PC-3 (cell line): ENCODE measurements at regions not wholly inside any gene's neighbourhood (a gene's known extent, or its start where the extent isn't known, plus 50 kb on each side); places are given as distances from the start of the nearest gene placed in this dataset.

Source experiments
- ATAC-seq: fragments of 200-7000 bp; cut with Tn5 transposase; 2 replicates; pipeline ENCODE4 v1.9.1; 2020; ENCODE audit warnings: mild to moderate bottlenecking, moderate library complexity
- BruUV-seq: library from RNA; stranded (reverse); fragments of 400-500 nt; replicated peaks from 2 replicates; lab custom pipeline; 2021; lab: Mats Ljungman, UMichigan
- CTCF ChIA-PET: fragments of 300-600 bp; sonication (Branson Sonifier 250); formaldehyde crosslinking; loops from one replicate; lab custom pipeline; 2022; ENCODE audit warnings: antibody characterized with exemption; lab: Charles Lee
- POLR2A ChIA-PET: fragments of 300-600 bp; sonication (Branson Sonifier 250); formaldehyde crosslinking; loops from one replicate; lab custom pipeline; 2022; ENCODE audit warnings: antibody characterized with exemption; ENCODE audit not compliant: unreplicated experiment; lab: Charles Lee
- DNase-seq: peaks from one replicate; pipeline ENCODE4 v3.0.0-alpha.2; 2015
- H2AFZ ChIP-seq: fragments of 300-600 bp; sonication (generic); 2 replicates; pipeline ENCODE4 v1.6.0; 2016; ENCODE audit warnings: antibody characterized with exemption, low read length
- H3F3A ChIP-seq: fragments of 300-600 bp; sonication (generic); one replicate; pipeline ENCODE4 v1.6.0; 2017; ENCODE audit warnings: antibody characterized with exemption, low read length, control low read depth, mild to moderate bottlenecking; ENCODE audit not compliant: unreplicated experiment
- H3K27ac ChIP-seq: fragments of 300-600 bp; sonication (generic); 2 replicates; pipeline ENCODE4 v1.5.1; 2016; ENCODE audit warnings: mild to moderate bottlenecking, low read length
- H3K27me3 ChIP-seq: fragments of 300-600 bp; sonication (generic); 2 replicates; pipeline ENCODE4 v1.6.1; 2016; ENCODE audit warnings: low read length, mixed read lengths
- H3K36me3 ChIP-seq: fragments of 300-600 bp; sonication (generic); 2 replicates; pipeline ENCODE4 v1.6.1; 2016; ENCODE audit warnings: low read depth, mixed run types, low read length, mixed read lengths
- H3K4me1 ChIP-seq: fragments of 300-600 bp; sonication (generic); 2 replicates; pipeline ENCODE4 v1.5.1; 2016; ENCODE audit warnings: low read length; ENCODE audit not compliant: insufficient read depth
- H3K4me2 ChIP-seq: fragments of 300-600 bp; sonication (generic); 2 replicates; pipeline ENCODE4 v1.6.0; 2016; ENCODE audit warnings: low read length
- H3K4me3 ChIP-seq: fragments of 300-600 bp; sonication (generic); 2 replicates; pipeline ENCODE4 v1.5.1; 2016; ENCODE audit warnings: mild to moderate bottlenecking, low read length, mixed read lengths
- H3K79me2 ChIP-seq: fragments of 300-600 bp; sonication (generic); 2 replicates; pipeline ENCODE4 v1.6.1; 2017; ENCODE audit warnings: low read length, mixed read lengths
- H3K9ac ChIP-seq: fragments of 300-600 bp; sonication (generic); 2 replicates; pipeline ENCODE4 v1.6.0; 2016; ENCODE audit warnings: mild to moderate bottlenecking, low read length
- H3K9me2 ChIP-seq: fragments of 300-600 bp; sonication (generic); replicated peaks from 2 replicates; pipeline ENCODE4 v1.6.1; 2016; ENCODE audit warnings: mixed run types, low read length, mixed read lengths
- H3K9me3 ChIP-seq: fragments of 300-600 bp; sonication (generic); 2 replicates; pipeline ENCODE4 v1.6.1; 2016; ENCODE audit warnings: low read length, mixed read lengths
- H4K20me1 ChIP-seq: fragments of 300-600 bp; sonication (generic); 2 replicates; pipeline ENCODE4 v1.6.1; 2016; ENCODE audit warnings: low read length, mixed read lengths
- EZH2 ChIP-seq: fragments of 300-600 bp; sonication (generic); IDR thresholded peaks from one replicate; pipeline ENCODE4 v1.6.1; 2017; ENCODE audit warnings: antibody characterized with exemption, mild to moderate bottlenecking, low read length; ENCODE audit not compliant: unreplicated experiment
- EZH2phosphoT487 ChIP-seq: fragments of 300-600 bp; sonication (generic); IDR thresholded peaks from 2 replicates; pipeline ENCODE4 v1.6.1; 2018; ENCODE audit warnings: mild to moderate bottlenecking, antibody characterized with exemption, low read length, borderline replicate concordance
- intact Hi-C: fragments of 100-400 bp; cut with micrococcal nuclease; formaldehyde crosslinking; loops from 2 replicates; pipeline ENCODE4 v1.9.0; 2023
- TF ChIP-seq, protein P1 (sequence below): fragments of 300-600 bp; sonication (generic); conservative IDR thresholded peaks from 2 replicates; pipeline ENCODE4 v1.5.1; 2017; ENCODE audit warnings: antibody characterized with exemption, low read depth, mild to moderate bottlenecking, low read length

DNA sequence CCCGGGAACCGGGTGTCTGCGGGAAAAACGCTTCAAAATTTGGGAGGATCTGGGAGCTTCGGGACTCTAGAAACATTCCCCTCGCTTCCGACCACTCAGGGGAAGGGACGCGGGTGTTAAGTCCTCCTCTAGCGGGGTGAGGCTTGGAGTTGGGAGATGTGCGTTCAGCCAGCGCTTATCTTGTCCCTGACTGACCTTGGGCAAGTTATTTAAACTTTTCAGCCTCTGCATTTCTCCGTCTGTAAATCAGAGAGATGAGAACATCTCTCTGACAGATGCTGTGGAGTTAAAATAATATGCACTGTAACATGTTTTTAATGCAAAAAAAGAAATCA is 76.9 kb upstream of the ANO4 start:
- ChIA-PET CTCF (no interaction called here), POLR2A (no interaction called here)
- Histone ChIP-seq H4K20me1 (no peaks in the 10 kb centered on the region), H3K4me1 (no peaks in the 10 kb centered on the region), H3K36me3 (no peaks in the 10 kb centered on the region), H3K27me3 (peaks cover 35% of the 10 kb centered on the region), H2AFZ (no peak overlapping the region), H3K27ac (no peak overlapping the region), H3K4me2 (no peak overlapping the region), H3K79me2 (no peaks in the 10 kb centered on the region), H3K4me3 (no peak overlapping the region), H3K9ac (no peak overlapping the region), H3K9me3 (no peaks in the 10 kb centered on the region), H3F3A (no peaks in the 10 kb centered on the region), H3K9me2 (no peaks in the 10 kb centered on the region)
- TF ChIP-seq EZH2phosphoT487: no peak
- TF ChIP-seq, protein P1, sequence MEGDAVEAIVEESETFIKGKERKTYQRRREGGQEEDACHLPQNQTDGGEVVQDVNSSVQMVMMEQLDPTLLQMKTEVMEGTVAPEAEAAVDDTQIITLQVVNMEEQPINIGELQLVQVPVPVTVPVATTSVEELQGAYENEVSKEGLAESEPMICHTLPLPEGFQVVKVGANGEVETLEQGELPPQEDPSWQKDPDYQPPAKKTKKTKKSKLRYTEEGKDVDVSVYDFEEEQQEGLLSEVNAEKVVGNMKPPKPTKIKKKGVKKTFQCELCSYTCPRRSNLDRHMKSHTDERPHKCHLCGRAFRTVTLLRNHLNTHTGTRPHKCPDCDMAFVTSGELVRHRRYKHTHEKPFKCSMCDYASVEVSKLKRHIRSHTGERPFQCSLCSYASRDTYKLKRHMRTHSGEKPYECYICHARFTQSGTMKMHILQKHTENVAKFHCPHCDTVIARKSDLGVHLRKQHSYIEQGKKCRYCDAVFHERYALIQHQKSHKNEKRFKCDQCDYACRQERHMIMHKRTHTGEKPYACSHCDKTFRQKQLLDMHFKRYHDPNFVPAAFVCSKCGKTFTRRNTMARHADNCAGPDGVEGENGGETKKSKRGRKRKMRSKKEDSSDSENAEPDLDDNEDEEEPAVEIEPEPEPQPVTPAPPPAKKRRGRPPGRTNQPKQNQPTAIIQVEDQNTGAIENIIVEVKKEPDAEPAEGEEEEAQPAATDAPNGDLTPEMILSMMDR: no peak
- no peak for TF ChIP-seq EZH2
- no peak for DNase-seq
- intact Hi-C loops: no loop called here
- ATAC-seq: no peak
- BruUV-seq: no TSS peak

DNA sequence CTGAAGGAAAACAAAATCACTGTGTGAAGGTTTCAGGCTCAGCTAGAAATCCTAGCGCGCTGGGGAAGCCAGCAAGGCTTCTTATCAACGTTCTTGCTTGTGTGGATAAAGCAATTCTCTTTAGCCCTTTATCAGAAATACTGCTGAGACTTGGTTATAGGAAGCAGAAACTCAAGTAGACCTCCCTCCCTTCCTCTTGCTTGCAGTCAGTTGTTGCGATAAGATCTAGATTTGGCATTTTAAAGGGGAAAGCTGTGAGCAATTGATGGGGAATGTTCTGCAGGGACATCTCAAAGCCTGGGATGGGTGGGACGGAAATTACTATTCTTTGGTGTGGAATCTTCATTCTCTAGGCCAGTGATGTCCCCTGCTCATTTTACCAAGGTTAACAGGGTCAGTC is 76.4 kb upstream of the ANO4 start:
- Histone ChIP-seq H4K20me1 (no peaks in the 10 kb centered on the region), H2AFZ (no peak overlapping the region), H3K4me3 (no peak overlapping the region), H3K9me3 (no peaks in the 10 kb centered on the region), H3K4me1 (no peaks in the 10 kb centered on the region), H3K79me2 (no peaks in the 10 kb centered on the region), H3K9me2 (no peaks in the 10 kb centered on the region), H3K9ac (no peak overlapping the region), H3K4me2 (no peak overlapping the region), H3K27me3 (peaks cover 35% of the 10 kb centered on the region), H3K36me3 (no peaks in the 10 kb centered on the region), H3F3A (no peaks in the 10 kb centered on the region), H3K27ac (no peak overlapping the region)
- POLR2A ChIA-PET: no interaction called here
- ATAC-seq (no peak), DNase-seq (no peak)
- TF ChIP-seq, protein P1: no peak
- TF ChIP-seq EZH2phosphoT487 (no peak), EZH2 (no peak)
- intact Hi-C loops: no loop called here
- BruUV-seq: no TSS peak
- CTCF ChIA-PET: no interaction called here

DNA sequence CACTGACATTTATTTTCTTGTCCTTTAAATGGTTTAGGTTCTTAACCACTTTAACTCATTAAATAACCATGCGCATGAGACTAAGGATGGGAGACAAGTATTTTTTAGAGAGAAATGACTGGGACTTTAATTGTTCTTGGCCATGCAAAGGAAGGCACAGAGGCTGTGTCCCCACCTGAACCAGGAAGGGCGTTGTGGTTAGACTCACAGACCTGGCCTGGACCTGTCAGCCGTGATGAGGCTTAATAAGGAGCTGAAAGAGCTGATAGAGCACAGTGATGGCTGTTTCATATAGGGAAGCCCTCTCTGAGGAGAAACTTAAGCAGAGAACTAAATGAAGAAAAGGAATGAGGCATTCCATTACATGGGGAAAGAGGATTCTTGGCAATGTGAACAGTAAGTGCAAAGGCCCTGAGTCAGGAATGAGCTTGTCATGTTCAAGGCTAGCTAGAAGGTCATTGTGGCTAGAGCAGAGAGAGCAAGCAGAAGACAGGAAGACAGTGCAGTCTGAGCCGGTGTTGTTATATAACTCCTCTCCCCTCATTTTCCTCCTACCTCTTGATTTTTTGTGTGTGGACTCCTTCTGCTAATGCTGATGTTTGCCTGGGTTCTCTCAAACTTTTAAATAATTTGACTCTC is 74.4 kb upstream of the ANO4 start:
- no peaks in the 10 kb centered on the region for H3F3A ChIP-seq
- CTCF ChIA-PET: no interaction called here
- no peak overlapping the region for H3K27ac ChIP-seq
- no peak for DNase-seq
- H3K4me3 ChIP-seq: no peak overlapping the region
- no peak overlapping the region for H3K4me2 ChIP-seq
- H3K4me1 ChIP-seq: no peaks in the 10 kb centered on the region
- no peak for TF ChIP-seq EZH2phosphoT487
- TF ChIP-seq EZH2: no peak
- TF ChIP-seq, protein P1: no peak
- H4K20me1 ChIP-seq: no peaks in the 10 kb centered on the region
- no peak overlapping the region for H3K9ac ChIP-seq
- peaks cover 45% of the 10 kb centered on the region for H3K27me3 ChIP-seq
- no peak for ATAC-seq
- POLR2A ChIA-PET: no interaction called here
- no peaks in the 10 kb centered on the region for H3K9me2 ChIP-seq
- BruUV-seq: no TSS peak
- intact Hi-C loops: no loop called here
- H3K36me3 ChIP-seq: no peaks in the 10 kb centered on the region
- no peaks in the 10 kb centered on the region for H3K79me2 ChIP-seq
- H3K9me3 ChIP-seq: no peaks in the 10 kb centered on the region
- H2AFZ ChIP-seq: no peak overlapping the region
